ENCODE measurements at regions not wholly inside any gene's neighbourhood (a gene's known extent, or its start where the extent isn't known, plus 50 kb on each side); places are given as distances from the start of the nearest gene placed in this dataset.
A peak's percentile ranks its signal among the peaks of the same experiment; 100 is the strongest.

- no peak overlapping the region for H3K4me2 ChIP-seq (ENCODE audit: control insufficient read depth, insufficient read depth)
- TF ChIP-seq SIX5 (IDR thresholded peaks at IDR 0.05; ENCODE audit: low read depth, low read length, severe bottlenecking) (peak; percentile 37), MEF2B (IDR thresholded peaks at IDR 0.05; ENCODE audit: partially characterized antibody, poor library complexity, severe bottlenecking) (no peak)
- H2AFZ ChIP-seq (ENCODE audit: control insufficient read depth, low read depth, low read length), result no peak overlapping the region
- DNase-seq (ENCODE audit: low read depth, low spot score) (no peak), FAIRE-seq (no peak), ATAC-seq (no peak)
- WGBS (ENCODE audit: insufficient coverage, insufficient replicate concordance, low lambda C conversion rate, missing lambda C conversion rate), result 34% methylated on average over 7 of the region's 7 CpGs
- ChIA-PET POLR2A (no interaction called here), SMC1A (ENCODE audit: uncharacterized antibody, unreplicated experiment) (no interaction called here), CTCF (no interaction called here), RAD21 (ENCODE audit: unreplicated experiment) (no interaction called here)
- H3K4me3 ChIP-seq, result no peak overlapping the region
- no peak overlapping the region for H3K27ac ChIP-seq (ENCODE audit: control insufficient read depth, insufficient read depth)
- no peaks in the 10 kb centered on the region for H3K79me2 ChIP-seq (ENCODE audit: control insufficient read depth, insufficient read depth, low read length)
- H3K36me3 ChIP-seq (ENCODE audit: control insufficient read depth in 2 of 2, insufficient read depth in 2 of 2, low read length in 1 of 2), result no peaks in the 10 kb centered on the region
- no peak overlapping the region for H3K9ac ChIP-seq (ENCODE audit: control insufficient read depth, insufficient read depth, low read length)
- intact Hi-C loops (cut with micrococcal nuclease; ENCODE audit: unreplicated experiment) (no loop called here), in situ Hi-C loops (cut with MboI) (no loop called here)
- H3K4me1 ChIP-seq (ENCODE audit: control insufficient read depth, insufficient read depth, low read length), result no peaks in the 10 kb centered on the region
- H3K27me3 ChIP-seq (replicated peaks in 1 of 2; ENCODE audit: control insufficient read depth in 2 of 2, insufficient read depth in 2 of 2, low read length in 1 of 2), result no peaks in the 10 kb centered on the region
- no peaks in the 10 kb centered on the region for H3K9me3 ChIP-seq (replicated peaks; ENCODE audit: control insufficient read depth, insufficient read depth, low read length)
- no peaks in the 10 kb centered on the region for H4K20me1 ChIP-seq (ENCODE audit: control insufficient read depth, insufficient read depth)
- BruUV-seq (replicated peaks), result no TSS peak
Measured at GRCh38 chr9:88645172-88645878, 110.3 kb downstream of the NXNL2 start.

GRCh38 chr9:88645879-88646199 lies 110.9 kb downstream of the NXNL2 start:
- CTCF ChIA-PET, result no interaction called here
- Histone ChIP-seq H3K27me3 (replicated peaks in 1 of 2; ENCODE audit: control insufficient read depth in 2 of 2, insufficient read depth in 2 of 2, low read length in 1 of 2) (no peaks in the 10 kb centered on the region), H3K9me3 (replicated peaks; ENCODE audit: control insufficient read depth, insufficient read depth, low read length) (no peaks in the 10 kb centered on the region), H3K9ac (ENCODE audit: control insufficient read depth, insufficient read depth, low read length) (no peak overlapping the region), H3K36me3 (ENCODE audit: control insufficient read depth in 2 of 2, insufficient read depth in 2 of 2, low read length in 1 of 2) (no peaks in the 10 kb centered on the region), H3K79me2 (ENCODE audit: control insufficient read depth, insufficient read depth, low read length) (no peaks in the 10 kb centered on the region), H3K4me3 (no peak overlapping the region), H3K4me1 (ENCODE audit: control insufficient read depth, insufficient read depth, low read length) (no peaks in the 10 kb centered on the region), H3K4me2 (ENCODE audit: control insufficient read depth, insufficient read depth) (no peak overlapping the region), H3K27ac (ENCODE audit: control insufficient read depth, insufficient read depth) (no peak overlapping the region), H4K20me1 (ENCODE audit: control insufficient read depth, insufficient read depth) (no peaks in the 10 kb centered on the region), H2AFZ (ENCODE audit: control insufficient read depth, low read depth, low read length) (no peak overlapping the region)
- no TSS peak for BruUV-seq (replicated peaks)
- SMC1A ChIA-PET (ENCODE audit: uncharacterized antibody, unreplicated experiment), result no interaction called here
- POLR2A ChIA-PET, result no interaction called here
- no peak for ATAC-seq
- FAIRE-seq, result no peak
- DNase-seq (ENCODE audit: low read depth, low spot score), result no peak
- RAD21 ChIA-PET (ENCODE audit: unreplicated experiment), result no interaction called here
- WGBS (ENCODE audit: insufficient coverage, insufficient replicate concordance, low lambda C conversion rate, missing lambda C conversion rate), result 68% methylated on average over 9 of the region's 10 CpGs
- intact Hi-C loops (cut with micrococcal nuclease; ENCODE audit: unreplicated experiment), result no loop called here
- TF ChIP-seq POU2F2 (IDR thresholded peaks at IDR 0.05; ENCODE audit: borderline replicate concordance, low read depth, low read length) (no peak), MEF2B (IDR thresholded peaks at IDR 0.05; ENCODE audit: partially characterized antibody, poor library complexity, severe bottlenecking) (no peak), TCF12 (IDR thresholded peaks at IDR 0.05; ENCODE audit: low read depth, low read length) (no peak), TBL1XR1 (IDR thresholded peaks at IDR 0.05; ENCODE audit: low read depth, low read length) (no peak), NR2C1 (IDR thresholded peaks at IDR 0.05) (no peak), NR2F1 (conservative IDR thresholded peaks at IDR 0.05) (no peak), ZBED1 (IDR thresholded peaks at IDR 0.05; ENCODE audit: borderline replicate concordance) (no peak), SPI1 (IDR thresholded peaks at IDR 0.05; ENCODE audit: borderline replicate concordance, insufficient read depth, low read depth, low read length) (no peak), RB1 (IDR thresholded peaks at IDR 0.05; ENCODE audit: borderline replicate concordance) (no peak), STAT1 (conservative IDR thresholded peaks at IDR 0.05) (no peak), ZNF207 (IDR thresholded peaks at IDR 0.05; ENCODE audit: borderline replicate concordance) (no peak)
- TF ChIP-seq, protein P1, sequence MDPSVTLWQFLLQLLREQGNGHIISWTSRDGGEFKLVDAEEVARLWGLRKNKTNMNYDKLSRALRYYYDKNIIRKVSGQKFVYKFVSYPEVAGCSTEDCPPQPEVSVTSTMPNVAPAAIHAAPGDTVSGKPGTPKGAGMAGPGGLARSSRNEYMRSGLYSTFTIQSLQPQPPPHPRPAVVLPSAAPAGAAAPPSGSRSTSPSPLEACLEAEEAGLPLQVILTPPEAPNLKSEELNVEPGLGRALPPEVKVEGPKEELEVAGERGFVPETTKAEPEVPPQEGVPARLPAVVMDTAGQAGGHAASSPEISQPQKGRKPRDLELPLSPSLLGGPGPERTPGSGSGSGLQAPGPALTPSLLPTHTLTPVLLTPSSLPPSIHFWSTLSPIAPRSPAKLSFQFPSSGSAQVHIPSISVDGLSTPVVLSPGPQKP (IDR thresholded peaks at IDR 0.05; ENCODE audit: low read depth, low read length), result no peak
- TF ChIP-seq, protein P2, sequence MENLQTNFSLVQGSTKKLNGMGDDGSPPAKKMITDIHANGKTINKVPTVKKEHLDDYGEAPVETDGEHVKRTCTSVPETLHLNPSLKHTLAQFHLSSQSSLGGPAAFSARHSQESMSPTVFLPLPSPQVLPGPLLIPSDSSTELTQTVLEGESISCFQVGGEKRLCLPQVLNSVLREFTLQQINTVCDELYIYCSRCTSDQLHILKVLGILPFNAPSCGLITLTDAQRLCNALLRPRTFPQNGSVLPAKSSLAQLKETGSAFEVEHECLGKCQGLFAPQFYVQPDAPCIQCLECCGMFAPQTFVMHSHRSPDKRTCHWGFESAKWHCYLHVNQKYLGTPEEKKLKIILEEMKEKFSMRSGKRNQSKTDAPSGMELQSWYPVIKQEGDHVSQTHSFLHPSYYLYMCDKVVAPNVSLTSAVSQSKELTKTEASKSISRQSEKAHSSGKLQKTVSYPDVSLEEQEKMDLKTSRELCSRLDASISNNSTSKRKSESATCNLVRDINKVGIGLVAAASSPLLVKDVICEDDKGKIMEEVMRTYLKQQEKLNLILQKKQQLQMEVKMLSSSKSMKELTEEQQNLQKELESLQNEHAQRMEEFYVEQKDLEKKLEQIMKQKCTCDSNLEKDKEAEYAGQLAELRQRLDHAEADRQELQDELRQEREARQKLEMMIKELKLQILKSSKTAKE (IDR thresholded peaks at IDR 0.05; ENCODE audit: low read depth, poor library complexity, severe bottlenecking), result no peak
- in situ Hi-C loops (cut with MboI), result no loop called here
